Tibial artery (tissue), 4 donors: ENCODE measurements at regions not wholly inside any gene's neighbourhood (a gene's known extent, or its start where the extent isn't known, plus 50 kb on each side); places are given as distances from the start of the nearest gene placed in this dataset.

Source experiments
- DNase-seq, 2 donors: peaks; one replicate each; pipeline ENCODE4 v3.0.0-alpha.2; 2019
- H3K27ac ChIP-seq, 2 donors: fragments of 200-600 bp; sonication (generic) in 1 of 2; 1 replicate in 1 of 2; 2 replicates in 1 of 2; pipeline ENCODE4 v1.5.1; 2018 to 2019; ENCODE audit warnings: mild to moderate bottlenecking in 1 of 2
- H3K27me3 ChIP-seq, 2 donors: fragments of 200-600 bp; sonication (generic) in 1 of 2; one replicate each; pipeline versions ENCODE4 v1.5.1 to v1.6.0; 2016 to 2019
- H3K36me3 ChIP-seq, 3 donors: fragments of 200-600 bp; sonication (generic) in 2 of 3; one replicate each; pipeline ENCODE4 v1.5.1; 2016 to 2019; ENCODE audit warnings: mild to moderate bottlenecking in 2 of 3
- H3K4me1 ChIP-seq, 4 donors: fragments of 200-600 bp; sonication (generic) in 2 of 4; 1 replicate in 3 of 4; 2 replicates in 1 of 4; pipeline ENCODE4 v1.5.1; 2016 to 2019
- H3K4me3 ChIP-seq, 2 donors: fragments of 200-600 bp; sonication (generic) in 1 of 2; 1 replicate in 1 of 2; 2 replicates in 1 of 2; pipeline ENCODE4 v1.5.1; 2018 to 2019; ENCODE audit warnings: mild to moderate bottlenecking in 2 of 2
- H3K9me3 ChIP-seq, 3 donors: fragments of 200-600 bp; sonication (generic) in 1 of 3; one replicate each; pipeline ENCODE4 v1.5.1; 2016 to 2019
- CTCF ChIP-seq, 2 experiments: fragments of 200-600 bp in 1 of 2; fragments of 450-650 bp in 1 of 2; IDR thresholded peaks; one replicate each; pipeline ENCODE4 v1.5.1; 2017 to 2019; ENCODE audit warnings: antibody characterized with exemption in 2 of 2, mild to moderate bottlenecking in 1 of 2, moderate library complexity in 1 of 2
- intact Hi-C: fragments of 100-400 bp; cut with DNase I; formaldehyde crosslinking; loops from one replicate; pipeline ENCODE4 v1.15.0; 2023; ENCODE audit warnings: low total_unique reads

GRCh38 chr3:110774496-110775265, 296.9 kb upstream of the NECTIN3 start:
- Histone ChIP-seq H3K4me3 (no peak overlapping the region), H3K36me3 (no peaks in the 10 kb centered on the region), H3K4me1 (peaks cover 0 to 6% (median 0%) of the 10 kb centered on the region in 4 donors), H3K27me3 (no peaks in the 10 kb centered on the region), H3K27ac (no peak overlapping the region), H3K9me3 (no peaks in the 10 kb centered on the region)
- no peak for TF ChIP-seq CTCF (IDR thresholded peaks at IDR 0.05)
- no peak for DNase-seq
- intact Hi-C loops = no loop called here

- intact Hi-C loops = no loop called here
- no peaks in the 10 kb centered on the region for H3K36me3 ChIP-seq
- no peaks in the 10 kb centered on the region for H3K27me3 ChIP-seq
- no peak overlapping the region for H3K4me3 ChIP-seq
- no peak for DNase-seq
- no peaks in the 10 kb centered on the region for H3K9me3 ChIP-seq
- H3K27ac ChIP-seq = no peak overlapping the region
- peaks cover 0 to 6% (median 0%) of the 10 kb centered on the region in 4 donors for H3K4me1 ChIP-seq
- TF ChIP-seq CTCF (IDR thresholded peaks at IDR 0.05) = no peak
Measured at GRCh38 chr3:110779581-110779980, 292.0 kb upstream of the NECTIN3 start.

- TF ChIP-seq CTCF (IDR thresholded peaks at IDR 0.05) = no peak
- H3K27ac ChIP-seq = no peak overlapping the region
- no peak for DNase-seq
- intact Hi-C loops = no loop called here
- H3K4me1 ChIP-seq = no peaks in the 10 kb centered on the region
- no peaks in the 10 kb centered on the region for H3K27me3 ChIP-seq
- H3K36me3 ChIP-seq = no peaks in the 10 kb centered on the region
- no peak overlapping the region for H3K4me3 ChIP-seq
- H3K9me3 ChIP-seq = peaks cover 0 to 6% (median 0%) of the 10 kb centered on the region in 3 donors
Measured at GRCh38 chr3:110783541-110783940, 288.1 kb upstream of the NECTIN3 start.

- Histone ChIP-seq H3K9me3 (peaks cover 0 to 6% (median 0%) of the 10 kb centered on the region in 3 donors), H3K4me1 (peaks cover 0 to 9% (median 0%) of the 10 kb centered on the region in 4 donors), H3K27me3 (no peaks in the 10 kb centered on the region), H3K27ac (no peak overlapping the region), H3K36me3 (no peaks in the 10 kb centered on the region), H3K4me3 (no peak overlapping the region)
- no peak for DNase-seq
- intact Hi-C loops = no loop called here
- no peak for TF ChIP-seq CTCF (IDR thresholded peaks at IDR 0.05)
Measured at GRCh38 chr3:110788794-110789193, 282.8 kb upstream of the NECTIN3 start.

- no peak overlapping the region for H3K27ac ChIP-seq
Measured at GRCh38 chr3:110789315-110789714, 282.3 kb upstream of the NECTIN3 start.

More at GRCh38 chr3:110789315-110789714, 282.3 kb upstream of the NECTIN3 start:
- Histone ChIP-seq H3K36me3 (no peaks in the 10 kb centered on the region), H3K4me3 (no peak overlapping the region), H3K9me3 (peaks cover 0 to 6% (median 0%) of the 10 kb centered on the region in 3 donors), H3K4me1 (peaks cover 0 to 9% (median 0%) of the 10 kb centered on the region in 4 donors), H3K27me3 (no peaks in the 10 kb centered on the region)
- intact Hi-C loops = no loop called here
- TF ChIP-seq CTCF (IDR thresholded peaks at IDR 0.05) = no peak
- DNase-seq = no peak
